CD4-positive, alpha-beta T cell treated with Interferon alpha-2 for 1 hour (primary cell): ENCODE measurements at regions not wholly inside any gene's neighbourhood (a gene's known extent, or its start where the extent isn't known, plus 50 kb on each side); places are given as distances from the start of the nearest gene placed in this dataset.
"Not testable (repeated sequence)": the region's sequence is repeated elsewhere in the genome, so short reads cannot be mapped to it uniquely, and the experiment has no call there.

Source experiments
- DNase-seq, 2 donors: peaks; one replicate each; pipeline ENCODE4 v3.0.0-alpha.2; 2020 to 2022

- DNase-seq, result no peak
Observed at GRCh38 chr4:20196476-20196875, 55.2 kb upstream of the SLIT2 start.

- no peak for DNase-seq
Observed at GRCh38 chr4:20195071-20195885, 56.4 kb upstream of the SLIT2 start.

GRCh38 chr4:20194123-20195013, 57.3 kb upstream of the SLIT2 start:
- DNase-seq, result no peak

GRCh38 chr4:20193141-20193936, 58.4 kb upstream of the SLIT2 start:
- DNase-seq, result no peak

- DNase-seq, result no peak
Observed at GRCh38 chr4:20192736-20193135, 59.0 kb upstream of the SLIT2 start.

GRCh38 chr4:20185103-20185502, 66.6 kb upstream of the SLIT2 start:
- DNase-seq, result no peak

GRCh38 chr4:20183131-20183530, 68.6 kb upstream of the SLIT2 start:
- not testable (repeated sequence) for DNase-seq

GRCh38 chr4:20181926-20182325, 69.8 kb upstream of the SLIT2 start:
- DNase-seq, result no peak

- no peak for DNase-seq
Observed at GRCh38 chr4:20180509-20180908, 71.2 kb upstream of the SLIT2 start.

GRCh38 chr4:20178902-20179576, 72.7 kb upstream of the SLIT2 start:
- DNase-seq, result no peak

GRCh38 chr4:20176881-20177280, 74.8 kb upstream of the SLIT2 start:
- no peak for DNase-seq

GRCh38 chr4:20172070-20172760, 79.5 kb upstream of the SLIT2 start:
- DNase-seq, result no peak

- no peak for DNase-seq
Observed at GRCh38 chr4:20166544-20166943, 85.2 kb upstream of the SLIT2 start.

- DNase-seq, result no peak
Observed at GRCh38 chr4:20159516-20159915, 92.2 kb upstream of the SLIT2 start.

- DNase-seq, result no peak
Observed at GRCh38 chr4:20158195-20158594, 93.5 kb upstream of the SLIT2 start.

- no peak for DNase-seq
Observed at GRCh38 chr4:20151436-20151835, 100.3 kb upstream of the SLIT2 start.

GRCh38 chr4:20149143-20149542, 102.6 kb upstream of the SLIT2 start:
- DNase-seq, result not testable (repeated sequence)

GRCh38 chr4:20137176-20137575, 114.5 kb upstream of the SLIT2 start:
- DNase-seq, result no peak

GRCh38 chr4:20127626-20128025, 124.1 kb upstream of the SLIT2 start:
- DNase-seq, result no peak

- DNase-seq, result no peak
Observed at GRCh38 chr4:20126906-20127305, 124.8 kb upstream of the SLIT2 start.

- DNase-seq, result no peak
Observed at GRCh38 chr4:20124317-20125026, 127.2 kb upstream of the SLIT2 start.
